Calu3 (cell line): ENCODE measurements at regions not wholly inside any gene's neighbourhood (a gene's known extent, or its start where the extent isn't known, plus 50 kb on each side); places are given as distances from the start of the nearest gene placed in this dataset.

Experiments
- BruUV-seq: library from RNA; stranded (reverse); fragments of 400-500 nt; replicated peaks from 2 replicates; lab custom pipeline; 2021; lab: Mats Ljungman, UMichigan
- CTCF ChIA-PET: fragments of 300-600 bp; sonication (Branson Sonifier 250); formaldehyde crosslinking; loops from one replicate; lab custom pipeline; 2022; ENCODE audit warnings: antibody characterized with exemption; lab: Charles Lee
- DNase-seq: peaks from one replicate; pipeline ENCODE4 v3.0.0; 2022
- H3K27ac Mint-ChIP-seq: one replicate; pipeline ENCODE4 v1.8.0; 2022; ENCODE audit warnings: mixed read lengths; ENCODE audit not compliant: unreplicated experiment
- H3K27me3 Mint-ChIP-seq: one replicate; pipeline ENCODE4 v1.8.0; 2022; ENCODE audit warnings: mixed read lengths; ENCODE audit not compliant: unreplicated experiment
- H3K36me3 Mint-ChIP-seq: one replicate; pipeline ENCODE4 v1.8.0; 2022; ENCODE audit warnings: mild to moderate bottlenecking, moderate library complexity, mixed read lengths; ENCODE audit not compliant: insufficient read depth, unreplicated experiment
- H3K4me1 Mint-ChIP-seq: one replicate; pipeline ENCODE4 v1.8.0; 2022; ENCODE audit warnings: mild to moderate bottlenecking, low read depth, mixed read lengths; ENCODE audit not compliant: unreplicated experiment
- H3K4me3 Mint-ChIP-seq: one replicate; pipeline ENCODE4 v1.8.0; 2022; ENCODE audit warnings: mild to moderate bottlenecking, low read depth, moderate library complexity, mixed read lengths; ENCODE audit not compliant: unreplicated experiment
- H3K9me3 Mint-ChIP-seq: one replicate; pipeline ENCODE4 v1.8.0; 2022; ENCODE audit warnings: low read depth, mixed read lengths; ENCODE audit not compliant: unreplicated experiment
- CTCF ChIP-seq: fragments of 200-600 bp; IDR thresholded peaks from one replicate; pipeline ENCODE4 v1.8.0; 2022; ENCODE audit warnings: antibody characterized with exemption; ENCODE audit not compliant: unreplicated experiment
- intact Hi-C: fragments of 100-400 bp; cut with micrococcal nuclease; formaldehyde crosslinking; loops from one replicate; pipeline ENCODE4 v1.10.0; 2022; ENCODE audit not compliant: unreplicated experiment

DNA sequence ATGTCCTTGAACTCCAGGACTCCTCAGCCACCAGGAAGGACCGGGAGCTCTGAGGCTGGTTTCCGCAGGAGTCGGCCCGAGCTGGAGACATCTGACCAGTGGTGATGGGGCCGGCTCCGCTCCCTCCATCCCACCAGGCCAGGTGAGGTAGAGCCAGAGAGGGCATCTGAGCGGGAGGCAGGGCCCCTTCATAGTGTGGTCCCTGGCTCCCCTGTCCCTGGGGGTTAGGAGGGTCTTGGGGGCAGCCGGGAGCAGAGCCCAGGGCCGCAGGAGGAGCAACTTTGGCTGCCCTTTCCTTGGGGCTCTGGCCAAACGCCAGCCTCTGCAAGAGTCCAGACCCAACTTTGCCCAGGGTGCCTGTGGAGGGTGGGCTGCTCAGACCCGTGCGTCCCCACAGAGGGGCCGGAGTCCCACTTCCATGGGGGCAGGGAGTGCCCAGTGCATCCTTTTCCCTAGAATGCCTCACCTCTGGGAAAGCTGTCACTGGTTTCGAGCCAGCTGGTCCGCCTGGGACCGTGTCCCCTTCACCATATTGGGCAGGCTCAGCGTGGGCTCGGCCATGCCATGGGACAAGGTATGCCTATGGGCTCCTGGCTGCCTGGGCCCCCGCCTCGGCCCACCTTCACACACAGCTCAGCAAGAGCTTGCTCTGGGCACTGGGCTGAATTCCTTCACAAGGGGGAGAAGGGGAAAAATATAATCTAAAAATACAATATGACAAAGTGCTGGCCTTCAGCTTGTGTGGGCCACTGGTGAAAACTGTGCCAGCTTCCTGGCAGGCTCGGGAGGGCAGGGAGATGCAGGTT lies 148.6 kb downstream of the TWIST2 start:
- H3K27me3 Mint-ChIP-seq, result peaks cover 24% of the 10 kb centered on the region
- no peaks in the 10 kb centered on the region for H3K4me1 Mint-ChIP-seq
- intact Hi-C loops, result no loop called here
- CTCF ChIA-PET, result interaction anchor here (0.6 kb wide), 1 partner anchor 667 kb away, joined by 3 read pairs; no protein-coding TSS in a partner anchor
- H3K4me3 Mint-ChIP-seq, result no peak overlapping the region
- BruUV-seq, result no TSS peak
- peaks cover 10% of the 10 kb centered on the region for H3K9me3 Mint-ChIP-seq
- H3K36me3 Mint-ChIP-seq, result no peaks in the 10 kb centered on the region
- no peak for TF ChIP-seq CTCF
- no peak for DNase-seq
- H3K27ac Mint-ChIP-seq, result no peak overlapping the region

GRCh38 chr2:238997137-238997390 lies 149.2 kb downstream of the TWIST2 start:
- Mint-ChIP-seq H3K27ac (no peak overlapping the region), H3K9me3 (peaks cover 12% of the 10 kb centered on the region), H3K4me1 (no peaks in the 10 kb centered on the region), H3K36me3 (no peaks in the 10 kb centered on the region), H3K4me3 (no peak overlapping the region), H3K27me3 (peaks cover 30% of the 10 kb centered on the region)
- TF ChIP-seq CTCF, result no peak
- CTCF ChIA-PET, result no interaction called here
- intact Hi-C loops, result no loop called here
- no peak for DNase-seq
- BruUV-seq, result no TSS peak

- no TSS peak for BruUV-seq
Observed at GRCh38 chr2:238997684-238998083, 149.8 kb downstream of the TWIST2 start.

More at GRCh38 chr2:238997684-238998083, 149.8 kb downstream of the TWIST2 start:
- intact Hi-C loops, result no loop called here
- Mint-ChIP-seq H3K4me1 (no peaks in the 10 kb centered on the region), H3K27me3 (peaks cover 36% of the 10 kb centered on the region), H3K9me3 (peaks cover 13% of the 10 kb centered on the region), H3K4me3 (no peak overlapping the region), H3K36me3 (no peaks in the 10 kb centered on the region), H3K27ac (no peak overlapping the region)
- TF ChIP-seq CTCF, result no peak
- DNase-seq, result no peak
- CTCF ChIA-PET, result no interaction called here
